Lung (tissue), 11 donors: ENCODE measurements at regions not wholly inside any gene's neighbourhood (a gene's known extent, or its start where the extent isn't known, plus 50 kb on each side); places are given as distances from the start of the nearest gene placed in this dataset.
A peak's percentile ranks its signal among the peaks of the same experiment; 100 is the strongest.

ENCODE experiments used
- ATAC-seq: fragments of 200-7000 bp; cut with Tn5 transposase; one replicate; pipeline ENCODE4 v1.9.1; 2020; ENCODE audit warnings: moderate number of reproducible peaks; ENCODE audit not compliant: insufficient read depth, low FRiP score
- DNase-seq, 3 donors: peaks; one replicate each; pipeline ENCODE4 v3.0.0-alpha.2; 2013 to 2017
- H3K27ac ChIP-seq, 2 donors: one replicate each; pipeline ENCODE4 v1.5.1; 2013; ENCODE audit warnings: mild to moderate bottlenecking in 2 of 2, moderate library complexity in 2 of 2, control low read depth in 1 of 2, inconsistent platforms in 1 of 2, low read depth in 1 of 2, low read length in 1 of 2
- H3K27me3 ChIP-seq, 3 donors: one replicate each; pipeline ENCODE4 v1.5.1; 2013; ENCODE audit warnings: low read length in 2 of 3; ENCODE audit not compliant: control insufficient read depth in 3 of 3, insufficient read depth in 3 of 3
- H3K36me3 ChIP-seq, 4 donors: one replicate each; pipeline ENCODE4 v1.5.1; 2013; ENCODE audit warnings: low read length in 4 of 4, mild to moderate bottlenecking in 1 of 4, moderate library complexity in 1 of 4; ENCODE audit not compliant: control insufficient read depth in 4 of 4, insufficient read depth in 4 of 4
- H3K4me1 ChIP-seq, 5 donors: one replicate each; pipeline ENCODE4 v1.5.1; 2013; ENCODE audit warnings: low read length in 5 of 5, mild to moderate bottlenecking in 2 of 5, moderate library complexity in 1 of 5; ENCODE audit not compliant: control insufficient read depth in 5 of 5, insufficient read depth in 5 of 5
- H3K4me3 ChIP-seq: one replicate; pipeline ENCODE4 v1.5.1; 2013; ENCODE audit warnings: mild to moderate bottlenecking, control low read depth, moderate library complexity
- H3K9ac ChIP-seq, 2 donors: one replicate each; pipeline ENCODE4 v1.5.1; 2013; ENCODE audit warnings: low read length in 2 of 2, control low read depth in 1 of 2; ENCODE audit not compliant: insufficient read depth in 1 of 2
- H3K9me3 ChIP-seq, 4 donors: one replicate each; pipeline ENCODE4 v1.5.1; 2013; ENCODE audit warnings: low read length in 3 of 4, mild to moderate bottlenecking in 1 of 4, moderate library complexity in 1 of 4; ENCODE audit not compliant: control insufficient read depth in 4 of 4, insufficient read depth in 3 of 4
- CTCF ChIP-seq: IDR thresholded peaks from 2 replicates; pipeline ENCODE4 v1.5.1; 2012; ENCODE audit warnings: mild to moderate bottlenecking; ENCODE audit errors: control extremely low read depth, extremely low read depth
- WGBS, 2 donors: extraction: QIAGEN DNeasy Blood & Tissue Kit; methylation state at CpG; one replicate each; pipeline ENCODE4 v1.1.7; 2013; 5-methylcytosine and 5-hydroxymethylcytosine counted together
- donor health status: control.
- donor health status: control.
- donor health status: Bipolar disorder and iron deficiency.
- donor health status: healthy.
- donor health status: DM: yes; HTN: yes; CAD: no.

GRCh38 chr5:21171038-21171437, 1183.0 kb upstream of the CDH18 start:
- Histone ChIP-seq H3K27ac (no peak overlapping the region), H3K4me3 (no peak overlapping the region), H3K4me1 (no peaks in the 10 kb centered on the region), H3K27me3 (no peaks in the 10 kb centered on the region), H3K9me3 (no peaks in the 10 kb centered on the region), H3K9ac (no peak overlapping the region), H3K36me3 (no peaks in the 10 kb centered on the region)
- DNase-seq (no peak), ATAC-seq (no peak)
- TF ChIP-seq CTCF: no peak

GRCh38 chr5:21168557-21168956, 1180.6 kb upstream of the CDH18 start:
- Histone ChIP-seq H3K27ac (no peak overlapping the region), H3K36me3 (no peaks in the 10 kb centered on the region)
- TF ChIP-seq CTCF: no peak

GRCh38 chr5:21165344-21165743, 1177.3 kb upstream of the CDH18 start:
- Histone ChIP-seq H3K9ac (no peak overlapping the region), H3K4me1 (no peaks in the 10 kb centered on the region), H3K4me3 (no peak overlapping the region), H3K27me3 (no peaks in the 10 kb centered on the region), H3K27ac (no peak overlapping the region), H3K9me3 (peaks cover 0 to 3% (median 0%) of the 10 kb centered on the region in 4 donors), H3K36me3 (no peaks in the 10 kb centered on the region)
- ATAC-seq: no peak
- WGBS, 2 donors: 49 to 78% methylated on average over 6 of the region's 6 CpGs
- DNase-seq: peak in 1 of 3 donors; percentile 15
- no peak for TF ChIP-seq CTCF

More at GRCh38 chr5:21168557-21168956, 1180.6 kb upstream of the CDH18 start:
- ATAC-seq (no peak), DNase-seq (no peak)
- Histone ChIP-seq H3K4me1 (no peaks in the 10 kb centered on the region), H3K27me3 (no peaks in the 10 kb centered on the region), H3K4me3 (no peak overlapping the region), H3K9ac (no peak overlapping the region), H3K9me3 (peaks cover 0 to 3% (median 0%) of the 10 kb centered on the region in 4 donors)
- 73 to 87% methylated on average over 2 of the region's 2 CpGs for WGBS, 2 donors

GRCh38 chr5:21164425-21164824, 1176.4 kb upstream of the CDH18 start:
- no peak overlapping the region for H3K9ac ChIP-seq
- TF ChIP-seq CTCF: no peak
- H3K36me3 ChIP-seq: no peaks in the 10 kb centered on the region
- no peaks in the 10 kb centered on the region for H3K4me1 ChIP-seq
- ATAC-seq: no peak
- 81 to 84% methylated on average over 4 of the region's 4 CpGs for WGBS, 2 donors
- no peak overlapping the region for H3K27ac ChIP-seq
- peaks cover 0 to 3% (median 0%) of the 10 kb centered on the region in 4 donors for H3K9me3 ChIP-seq
- H3K27me3 ChIP-seq: no peaks in the 10 kb centered on the region
- H3K4me3 ChIP-seq: no peak overlapping the region
- DNase-seq: no peak
